Stomach (tissue), 4 donors: ENCODE measurements at regions not wholly inside any gene's neighbourhood (a gene's known extent, or its start where the extent isn't known, plus 50 kb on each side); places are given as distances from the start of the nearest gene placed in this dataset.

Experiments used
- POLR2A ChIP-seq, 4 donors: fragments of 450-650 bp; IDR thresholded peaks; one replicate each; pipeline ENCODE4 v1.6.1; 2016; ENCODE audit warnings: antibody characterized with exemption in 4 of 4, control low read depth in 2 of 4, mild to moderate bottlenecking in 1 of 4, moderate library complexity in 1 of 4
- POLR2AphosphoS5 ChIP-seq, 3 donors: sonication (generic); formaldehyde crosslinking; IDR thresholded peaks; one replicate each; pipeline ENCODE4 v1.6.1; 2016; ENCODE audit warnings: antibody characterized with exemption in 3 of 3
- TF ChIP-seq, protein P1 (sequence below), 7 experiments: fragments of 450-650 bp in 4 of 7; fragments of 200-600 bp in 3 of 7; sonication (generic) in 3 of 7; IDR thresholded peaks; one replicate each; pipeline ENCODE4 v1.5.1; 2016 to 2019; ENCODE audit warnings: antibody characterized with exemption in 7 of 7, control low read depth in 2 of 7, mild to moderate bottlenecking in 1 of 7

DNA sequence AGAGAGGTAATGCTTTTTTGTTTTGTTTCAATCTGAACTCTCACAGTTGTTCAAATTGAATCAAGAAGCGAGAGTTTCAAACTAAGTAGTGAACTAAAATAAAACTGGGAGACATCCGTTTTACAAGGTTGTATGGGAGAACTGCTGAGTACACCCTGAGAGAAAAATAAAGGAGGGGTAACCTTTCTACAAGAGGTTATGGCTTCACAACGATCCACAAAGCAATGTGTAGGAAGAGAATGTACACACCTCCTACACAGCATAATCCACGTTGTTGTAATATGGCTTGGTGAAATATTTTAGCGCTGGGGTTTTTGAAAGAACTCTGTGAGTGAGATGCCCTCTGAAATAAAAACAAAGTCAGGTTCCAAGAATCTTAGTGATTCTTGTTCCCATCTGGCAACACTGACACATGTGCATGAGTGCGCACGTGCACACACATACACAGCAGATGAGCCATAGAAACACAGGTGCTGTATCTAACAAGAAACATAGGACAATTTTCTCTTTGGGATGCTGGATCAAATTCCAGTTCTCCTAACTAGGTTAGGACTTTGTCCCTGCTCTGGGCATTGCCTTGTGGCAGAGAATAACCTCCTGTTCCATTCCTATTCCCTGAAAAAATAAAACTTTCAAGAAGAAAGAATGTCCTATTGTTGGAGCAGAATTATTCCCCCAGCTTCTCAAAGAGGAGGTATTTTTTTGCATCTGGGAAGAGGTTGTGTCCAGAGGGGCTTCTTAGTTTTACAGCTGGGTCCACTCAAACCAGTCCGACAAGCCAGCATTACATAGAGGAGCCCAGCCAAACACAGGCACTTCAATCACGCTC lies 94.5 kb upstream of the EFNA5 start:
- no peak for TF ChIP-seq POLR2A (IDR thresholded peaks at IDR 0.05)
- TF ChIP-seq, protein P1, sequence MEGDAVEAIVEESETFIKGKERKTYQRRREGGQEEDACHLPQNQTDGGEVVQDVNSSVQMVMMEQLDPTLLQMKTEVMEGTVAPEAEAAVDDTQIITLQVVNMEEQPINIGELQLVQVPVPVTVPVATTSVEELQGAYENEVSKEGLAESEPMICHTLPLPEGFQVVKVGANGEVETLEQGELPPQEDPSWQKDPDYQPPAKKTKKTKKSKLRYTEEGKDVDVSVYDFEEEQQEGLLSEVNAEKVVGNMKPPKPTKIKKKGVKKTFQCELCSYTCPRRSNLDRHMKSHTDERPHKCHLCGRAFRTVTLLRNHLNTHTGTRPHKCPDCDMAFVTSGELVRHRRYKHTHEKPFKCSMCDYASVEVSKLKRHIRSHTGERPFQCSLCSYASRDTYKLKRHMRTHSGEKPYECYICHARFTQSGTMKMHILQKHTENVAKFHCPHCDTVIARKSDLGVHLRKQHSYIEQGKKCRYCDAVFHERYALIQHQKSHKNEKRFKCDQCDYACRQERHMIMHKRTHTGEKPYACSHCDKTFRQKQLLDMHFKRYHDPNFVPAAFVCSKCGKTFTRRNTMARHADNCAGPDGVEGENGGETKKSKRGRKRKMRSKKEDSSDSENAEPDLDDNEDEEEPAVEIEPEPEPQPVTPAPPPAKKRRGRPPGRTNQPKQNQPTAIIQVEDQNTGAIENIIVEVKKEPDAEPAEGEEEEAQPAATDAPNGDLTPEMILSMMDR (IDR thresholded peaks at IDR 0.05), result no peak
- no peak for TF ChIP-seq POLR2AphosphoS5 (IDR thresholded peaks at IDR 0.05)
